GM12865 (cell line): ENCODE measurements at regions not wholly inside any gene's neighbourhood (a gene's known extent, or its start where the extent isn't known, plus 50 kb on each side); places are given as distances from the start of the nearest gene placed in this dataset.

Source experiments
- DNase-seq: peaks from one replicate; pipeline ENCODE4 v3.0.0; 2010; ENCODE audit warnings: low read depth
- H3K4me3 ChIP-seq: 2 replicates; pipeline ENCODE4 v1.5.1; 2011; ENCODE audit warnings: mild to moderate bottlenecking, low read depth, low read length, control low read depth
- CTCF ChIP-seq: IDR thresholded peaks from 2 replicates; pipeline ENCODE4 v1.5.1; 2011; ENCODE audit warnings: low read length, control low read depth, low read depth, inconsistent platforms; ENCODE audit not compliant: insufficient read depth; ENCODE audit errors: missing control alignments

GRCh38 chr5:24365406-24365805 lies 279.4 kb downstream of the CDH10 start:
- H3K4me3 ChIP-seq = no peak overlapping the region
- no peak for DNase-seq
- no peak for TF ChIP-seq CTCF

GRCh38 chr5:24367216-24367615 lies 277.6 kb downstream of the CDH10 start:
- H3K4me3 ChIP-seq = no peak overlapping the region
- no peak for TF ChIP-seq CTCF
- DNase-seq = no peak

- no peak for TF ChIP-seq CTCF
- H3K4me3 ChIP-seq = no peak overlapping the region
- no peak for DNase-seq
These were observed 276.7 kb downstream of the CDH10 start for GRCh38 chr5:24368115-24368514.

GRCh38 chr5:24376210-24376609 lies 268.6 kb downstream of the CDH10 start:
- no peak for DNase-seq

GRCh38 chr5:24376616-24377015 lies 268.2 kb downstream of the CDH10 start:
- DNase-seq = no peak
- no peak overlapping the region for H3K4me3 ChIP-seq
- TF ChIP-seq CTCF = no peak

More at GRCh38 chr5:24376210-24376609, 268.6 kb downstream of the CDH10 start:
- no peak overlapping the region for H3K4me3 ChIP-seq
- no peak for TF ChIP-seq CTCF

- no peak overlapping the region for H3K4me3 ChIP-seq
- TF ChIP-seq CTCF = no peak
- DNase-seq = no peak
These were observed 262.8 kb downstream of the CDH10 start for GRCh38 chr5:24381861-24382489.

GRCh38 chr5:24385070-24385469 lies 259.7 kb downstream of the CDH10 start:
- no peak for TF ChIP-seq CTCF
- DNase-seq = no peak
- H3K4me3 ChIP-seq = no peak overlapping the region
